GM21717 (cell line): ENCODE measurements at regions not wholly inside any gene's neighbourhood (a gene's known extent, or its start where the extent isn't known, plus 50 kb on each side); places are given as distances from the start of the nearest gene placed in this dataset.

Experiments used
- ATAC-seq: cut with Tn5 transposase; IDR thresholded peaks from one replicate; pipeline ENCODE4 v1.9.1; 2021; ENCODE audit warnings: mild to moderate bottlenecking, moderate library complexity; ENCODE audit not compliant: unreplicated experiment

GRCh38 chr3:39000008-39000450, 51.7 kb downstream of the SCN11A start:
- peak; percentile 78 for ATAC-seq

- no peak for ATAC-seq
These were observed 53.7 kb downstream of the SCN11A start for GRCh38 chr3:38998086-38998485.

- no peak for ATAC-seq
These were observed 55.6 kb downstream of the SCN11A start for GRCh38 chr3:38996193-38996592.

- no peak for ATAC-seq
These were observed 57.5 kb downstream of the SCN11A start for GRCh38 chr3:38994251-38994650.

- ATAC-seq, result no peak
These were observed 59.5 kb downstream of the SCN11A start for GRCh38 chr3:38992117-38992760.

- no peak for ATAC-seq
These were observed 61.1 kb downstream of the SCN11A start for GRCh38 chr3:38990621-38991020.

- no peak for ATAC-seq
These were observed 61.7 kb downstream of the SCN11A start for GRCh38 chr3:38989917-38990510.

- no peak for ATAC-seq
These were observed 62.8 kb downstream of the SCN11A start for GRCh38 chr3:38988955-38989354.

- no peak for ATAC-seq
These were observed 64.3 kb downstream of the SCN11A start for GRCh38 chr3:38987456-38987855.

GRCh38 chr3:38986901-38987300, 64.8 kb downstream of the SCN11A start:
- no peak for ATAC-seq

- ATAC-seq, result no peak
These were observed 65.8 kb downstream of the SCN11A start for GRCh38 chr3:38985981-38986380.

GRCh38 chr3:38985581-38985980, 66.2 kb downstream of the SCN11A start:
- ATAC-seq, result no peak

- ATAC-seq, result no peak
These were observed 67.0 kb downstream of the SCN11A start for GRCh38 chr3:38984731-38985130.

- ATAC-seq, result no peak
These were observed 67.6 kb downstream of the SCN11A start for GRCh38 chr3:38984110-38984509.

- no peak for ATAC-seq
These were observed 70.8 kb downstream of the SCN11A start for GRCh38 chr3:38980938-38981337.

- ATAC-seq, result no peak
These were observed 73.0 kb downstream of the SCN11A start for GRCh38 chr3:38978729-38979128.

GRCh38 chr3:38970851-38971638, 80.7 kb downstream of the SCN11A start:
- no peak for ATAC-seq

GRCh38 chr3:38969317-38970235, 82.2 kb downstream of the SCN11A start:
- no peak for ATAC-seq

GRCh38 chr3:38968891-38969290, 82.9 kb downstream of the SCN11A start:
- no peak for ATAC-seq

- no peak for ATAC-seq
These were observed 83.3 kb downstream of the SCN11A start for GRCh38 chr3:38968403-38968802.

- no peak for ATAC-seq
These were observed 84.1 kb downstream of the SCN11A start for GRCh38 chr3:38967693-38967989.
